ENCODE measurements at regions not wholly inside any gene's neighbourhood (a gene's known extent, or its start where the extent isn't known, plus 50 kb on each side); places are given as distances from the start of the nearest gene placed in this dataset.
"Not testable (repeated sequence)": the region's sequence is repeated elsewhere in the genome, so short reads cannot be mapped to it uniquely, and the experiment has no call there.

GRCh38 chr5:43791880-43792279 is 188.9 kb downstream of the NNT start:
- H3K9me3 Mint-ChIP-seq; H3K27ac Mint-ChIP-seq; H3K4me1 Mint-ChIP-seq (ENCODE audit: low read depth); H3K27me3 Mint-ChIP-seq; DNase-seq; H3K4me3 Mint-ChIP-seq; H3K36me3 Mint-ChIP-seq (ENCODE audit: low read depth): not testable (repeated sequence)

- Mint-ChIP-seq H3K27me3 (no peaks in the 10 kb centered on the region), H3K4me3 (no peak overlapping the region), H3K9me3 (no peaks in the 10 kb centered on the region), H3K4me1 (ENCODE audit: low read depth) (no peaks in the 10 kb centered on the region), H3K27ac (no peak overlapping the region), H3K36me3 (ENCODE audit: low read depth) (no peaks in the 10 kb centered on the region)
- DNase-seq = no peak
Observed at GRCh38 chr5:43785198-43785597, 182.2 kb downstream of the NNT start.

- no peaks in the 10 kb centered on the region for H3K36me3 Mint-ChIP-seq (ENCODE audit: low read depth)
- H3K4me1 Mint-ChIP-seq (ENCODE audit: low read depth) = no peaks in the 10 kb centered on the region
- no peak overlapping the region for H3K4me3 Mint-ChIP-seq
- no peaks in the 10 kb centered on the region for H3K9me3 Mint-ChIP-seq
- H3K27me3 Mint-ChIP-seq = no peaks in the 10 kb centered on the region
- H3K27ac Mint-ChIP-seq = no peak overlapping the region
- DNase-seq = no peak
Observed at GRCh38 chr5:43780586-43780985, 177.6 kb downstream of the NNT start.

GRCh38 chr5:43774881-43775399 is 172.0 kb downstream of the NNT start:
- peaks cover 8% of the 10 kb centered on the region for H3K4me1 Mint-ChIP-seq (ENCODE audit: low read depth)
- H3K9me3 Mint-ChIP-seq = no peaks in the 10 kb centered on the region
- H3K4me3 Mint-ChIP-seq = no peak overlapping the region
- DNase-seq = no peak
- no peaks in the 10 kb centered on the region for H3K36me3 Mint-ChIP-seq (ENCODE audit: low read depth)
- no peaks in the 10 kb centered on the region for H3K27me3 Mint-ChIP-seq
- H3K27ac Mint-ChIP-seq = no peak overlapping the region

GRCh38 chr5:43773478-43773844 is 170.5 kb downstream of the NNT start:
- Mint-ChIP-seq H3K27me3 (no peaks in the 10 kb centered on the region), H3K36me3 (ENCODE audit: low read depth) (no peaks in the 10 kb centered on the region), H3K9me3 (no peaks in the 10 kb centered on the region), H3K4me1 (ENCODE audit: low read depth) (peaks cover 8% of the 10 kb centered on the region), H3K27ac (no peak overlapping the region), H3K4me3 (no peak overlapping the region)
- DNase-seq = no peak

GRCh38 chr5:43772764-43773477 is 169.9 kb downstream of the NNT start:
- DNase-seq = no peak
- Mint-ChIP-seq H3K4me3 (no peak overlapping the region), H3K27me3 (no peaks in the 10 kb centered on the region), H3K27ac (peak overlapping the region; percentile 18), H3K36me3 (ENCODE audit: low read depth) (no peaks in the 10 kb centered on the region), H3K9me3 (no peaks in the 10 kb centered on the region), H3K4me1 (ENCODE audit: low read depth) (peaks cover 8% of the 10 kb centered on the region)

GRCh38 chr5:43772458-43772763 is 169.4 kb downstream of the NNT start:
- peaks cover 8% of the 10 kb centered on the region for H3K4me1 Mint-ChIP-seq (ENCODE audit: low read depth)
- no peaks in the 10 kb centered on the region for H3K36me3 Mint-ChIP-seq (ENCODE audit: low read depth)
- H3K27ac Mint-ChIP-seq = peak overlapping the region; percentile 18
- no peak for DNase-seq
- no peaks in the 10 kb centered on the region for H3K9me3 Mint-ChIP-seq
- H3K4me3 Mint-ChIP-seq = no peak overlapping the region
- H3K27me3 Mint-ChIP-seq = no peaks in the 10 kb centered on the region

GRCh38 chr5:43771611-43772031 is 168.6 kb downstream of the NNT start:
- peaks cover 8% of the 10 kb centered on the region for H3K4me1 Mint-ChIP-seq (ENCODE audit: low read depth)
- DNase-seq = no peak
- H3K27me3 Mint-ChIP-seq = peaks cover under 1% of the 10 kb centered on the region
- H3K9me3 Mint-ChIP-seq = no peaks in the 10 kb centered on the region
- no peak overlapping the region for H3K27ac Mint-ChIP-seq
- no peaks in the 10 kb centered on the region for H3K36me3 Mint-ChIP-seq (ENCODE audit: low read depth)
- no peak overlapping the region for H3K4me3 Mint-ChIP-seq

GRCh38 chr5:43769571-43770355 is 166.8 kb downstream of the NNT start:
- Mint-ChIP-seq H3K4me3 (no peak overlapping the region), H3K36me3 (ENCODE audit: low read depth) (no peaks in the 10 kb centered on the region), H3K9me3 (no peaks in the 10 kb centered on the region), H3K27ac (no peak overlapping the region), H3K27me3 (peaks cover 4% of the 10 kb centered on the region), H3K4me1 (ENCODE audit: low read depth) (peaks cover 8% of the 10 kb centered on the region)
- no peak for DNase-seq

All from activated T-cell treated with anti-CD3 and anti-CD28 coated beads, Interleukin-2, amount 50 U/mL, for 24 hours (primary cell).